ENCODE measurements at regions not wholly inside any gene's neighbourhood (a gene's known extent, or its start where the extent isn't known, plus 50 kb on each side); places are given as distances from the start of the nearest gene placed in this dataset.

GRCh38 chr17:13437966-13438779 is 163.6 kb downstream of the HS3ST3A1 start:
- TF ChIP-seq CTCF (IDR thresholded peaks at IDR 0.05) (no peak), EZH2 (IDR thresholded peaks at IDR 0.05; ENCODE audit: borderline replicate concordance, insufficient read depth, low read depth, low read length, poor library complexity, severe bottlenecking) (no peak)
- Histone ChIP-seq H3K4me1 (ENCODE audit: control insufficient read depth in 2 of 2, insufficient read depth in 2 of 2, low read length in 2 of 2) (no peaks in the 10 kb centered on the region), H3K9me3 (ENCODE audit: control extremely low read depth in 1 of 3, control insufficient read depth in 2 of 3, insufficient read depth in 1 of 3, low read length in 2 of 3) (peaks cover 0 to 2% (median 0%) of the 10 kb centered on the region in 3 donors), H3K9ac (ENCODE audit: low read length) (no peak overlapping the region), H3K79me2 (ENCODE audit: control insufficient read depth, insufficient read depth, low read length) (no peaks in the 10 kb centered on the region), H3K4me3 (ENCODE audit: control extremely low read depth in 1 of 5, extremely low read depth in 1 of 5, insufficient read depth in 1 of 5, low read depth in 2 of 5, low read length in 4 of 5) (no peak overlapping the region), H3K27me3 (replicated peaks in 1 of 4; ENCODE audit: control extremely low read depth in 1 of 4, control insufficient read depth in 3 of 4, insufficient read depth in 4 of 4, low read length in 3 of 4) (no peaks in the 10 kb centered on the region), H3K27ac (ENCODE audit: low read length in 2 of 2) (no peak overlapping the region), H3K4me2 (replicated peaks; ENCODE audit: low read depth, low read length, poor library complexity, severe bottlenecking) (no peak overlapping the region), H4K20me1 (ENCODE audit: control insufficient read depth, insufficient read depth, low read length, poor library complexity, severe bottlenecking) (no peaks in the 10 kb centered on the region), H3K36me3 (replicated peaks in 1 of 2; ENCODE audit: control extremely low read depth in 1 of 2, control insufficient read depth in 1 of 2, extremely low read depth in 1 of 2, insufficient read depth in 2 of 2, low read length in 1 of 2) (no peaks in the 10 kb centered on the region), H2AFZ (ENCODE audit: insufficient read depth, low read depth, low read length, poor library complexity, severe bottlenecking) (no peak overlapping the region)
- Mint-ChIP-seq H3K27ac (no peak overlapping the region), H3K9me3 (ENCODE audit: insufficient read depth) (no peaks in the 10 kb centered on the region), H3K4me1 (no peaks in the 10 kb centered on the region), H3K27me3 (no peaks in the 10 kb centered on the region), H3K4me3 (no peak overlapping the region)
- ATAC-seq (ENCODE audit: low read depth) (no peak), DNase-seq (no peak)
- 82% methylated on average over 13 of the region's 17 CpGs for WGBS (ENCODE audit: insufficient coverage)
- intact Hi-C loops (cut with micrococcal nuclease), result no loop called here
- CTCF ChIA-PET, result no interaction called here
- POLR2A ChIA-PET, result no interaction called here

- Histone ChIP-seq H3K27me3 (replicated peaks in 1 of 4; ENCODE audit: control extremely low read depth in 1 of 4, control insufficient read depth in 3 of 4, insufficient read depth in 4 of 4, low read length in 3 of 4) (no peaks in the 10 kb centered on the region), H3K27ac (ENCODE audit: low read length in 2 of 2) (no peak overlapping the region), H2AFZ (ENCODE audit: insufficient read depth, low read depth, low read length, poor library complexity, severe bottlenecking) (no peak overlapping the region), H3K9ac (ENCODE audit: low read length) (no peak overlapping the region), H3K4me3 (ENCODE audit: control extremely low read depth in 1 of 5, extremely low read depth in 1 of 5, insufficient read depth in 1 of 5, low read depth in 2 of 5, low read length in 4 of 5) (no peak overlapping the region), H4K20me1 (ENCODE audit: control insufficient read depth, insufficient read depth, low read length, poor library complexity, severe bottlenecking) (no peaks in the 10 kb centered on the region), H3K9me3 (ENCODE audit: control extremely low read depth in 1 of 3, control insufficient read depth in 2 of 3, insufficient read depth in 1 of 3, low read length in 2 of 3) (peaks cover 1 to 3% (median 2%) of the 10 kb centered on the region in 3 donors), H3K4me1 (ENCODE audit: control insufficient read depth in 2 of 2, insufficient read depth in 2 of 2, low read length in 2 of 2) (no peaks in the 10 kb centered on the region), H3K36me3 (replicated peaks in 1 of 2; ENCODE audit: control extremely low read depth in 1 of 2, control insufficient read depth in 1 of 2, extremely low read depth in 1 of 2, insufficient read depth in 2 of 2, low read length in 1 of 2) (no peaks in the 10 kb centered on the region), H3K79me2 (ENCODE audit: control insufficient read depth, insufficient read depth, low read length) (no peaks in the 10 kb centered on the region), H3K4me2 (replicated peaks; ENCODE audit: low read depth, low read length, poor library complexity, severe bottlenecking) (no peak overlapping the region)
- Mint-ChIP-seq H3K9me3 (ENCODE audit: insufficient read depth) (no peaks in the 10 kb centered on the region), H3K27ac (no peak overlapping the region), H3K4me3 (no peak overlapping the region), H3K27me3 (no peaks in the 10 kb centered on the region), H3K4me1 (no peaks in the 10 kb centered on the region)
- no peak for TF ChIP-seq CTCF (IDR thresholded peaks at IDR 0.05)
- TF ChIP-seq EZH2 (IDR thresholded peaks at IDR 0.05; ENCODE audit: borderline replicate concordance, insufficient read depth, low read depth, low read length, poor library complexity, severe bottlenecking), result no peak
- WGBS (ENCODE audit: insufficient coverage), result no CpG with 5 or more reads among the region's 3 CpGs
- ATAC-seq (ENCODE audit: low read depth) (no peak), DNase-seq (no peak)
- CTCF ChIA-PET, result no interaction called here
- POLR2A ChIA-PET, result no interaction called here
- intact Hi-C loops (cut with micrococcal nuclease), result no loop called here
These were observed 166.5 kb downstream of the HS3ST3A1 start for GRCh38 chr17:13435230-13435629.
